ENCODE measurements at regions not wholly inside any gene's neighbourhood (a gene's known extent, or its start where the extent isn't known, plus 50 kb on each side); places are given as distances from the start of the nearest gene placed in this dataset.

DNA sequence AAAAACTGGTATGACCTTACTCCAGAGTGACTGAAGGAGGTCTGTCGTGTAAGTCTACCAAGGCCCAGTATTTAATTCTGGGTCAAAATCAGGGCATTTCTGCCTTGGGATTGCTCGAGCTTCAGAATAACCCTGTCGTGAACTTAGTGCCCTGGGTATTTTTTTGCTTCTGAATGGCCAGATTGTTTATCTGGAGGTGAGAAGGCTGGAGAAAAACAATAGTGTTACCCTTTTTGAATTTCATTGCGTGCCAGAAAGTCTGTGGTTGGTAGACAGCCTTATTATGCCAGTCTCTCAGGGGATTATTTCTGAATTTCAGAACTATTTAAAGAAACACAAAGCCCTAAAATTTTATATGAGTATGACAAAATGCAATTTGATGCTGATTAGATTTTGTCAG, 323.4 kb downstream of the CSNK1G3 start:
- no peak overlapping the region for H3K4me3 ChIP-seq (ENCODE audit: low read depth in 2 of 2, low read length in 1 of 2)
- no peaks in the 10 kb centered on the region for H3K36me3 ChIP-seq (replicated peaks in 1 of 2; ENCODE audit: control insufficient read depth in 1 of 2, insufficient read depth in 2 of 2, low read length in 1 of 2)
- 0 out of 2 replicates have a peak, but pooled peaks cover 3% of the 10 kb centered on the region for H3K9me2 ChIP-seq
- ChIA-PET POLR2A (no interaction called here), CTCF (interaction anchor here (0.8 kb wide), 1 partner anchor 14 kb away, joined by 3 read pairs; no protein-coding TSS in a partner anchor)
- H3K4me2 ChIP-seq = no peak overlapping the region
- TF ChIP-seq GATA2 (CRISPR knock-in tag; IDR thresholded peaks at IDR 0.05) (no peak), GABPA (IDR thresholded peaks at IDR 0.05; ENCODE audit: low read depth) (no peak), EZH2phosphoT487 (IDR thresholded peaks at IDR 0.05; ENCODE audit: borderline replicate concordance, low read depth) (no peak), TCF12 (IDR thresholded peaks at IDR 0.05) (no peak), TEAD4 (IDR thresholded peaks at IDR 0.05; ENCODE audit: borderline replicate concordance, insufficient read depth) (no peak), RXRA (IDR thresholded peaks at IDR 0.05; ENCODE audit: borderline replicate concordance, low read depth) (no peak), RAD21 (IDR thresholded peaks at IDR 0.05; ENCODE audit: low read length) (no peak), POLR2AphosphoS5 (IDR thresholded peaks at IDR 0.05; ENCODE audit: low read depth, low read length) (no peak), FOXJ3 (CRISPR knock-in tag; IDR thresholded peaks at IDR 0.05) (no peak), CHD2 (IDR thresholded peaks at IDR 0.05; ENCODE audit: low read length, partially characterized antibody) (no peak), TAF1 (IDR thresholded peaks at IDR 0.05; ENCODE audit: borderline replicate concordance, low read depth, low read length) (no peak)
- TF ChIP-seq, protein P1, sequence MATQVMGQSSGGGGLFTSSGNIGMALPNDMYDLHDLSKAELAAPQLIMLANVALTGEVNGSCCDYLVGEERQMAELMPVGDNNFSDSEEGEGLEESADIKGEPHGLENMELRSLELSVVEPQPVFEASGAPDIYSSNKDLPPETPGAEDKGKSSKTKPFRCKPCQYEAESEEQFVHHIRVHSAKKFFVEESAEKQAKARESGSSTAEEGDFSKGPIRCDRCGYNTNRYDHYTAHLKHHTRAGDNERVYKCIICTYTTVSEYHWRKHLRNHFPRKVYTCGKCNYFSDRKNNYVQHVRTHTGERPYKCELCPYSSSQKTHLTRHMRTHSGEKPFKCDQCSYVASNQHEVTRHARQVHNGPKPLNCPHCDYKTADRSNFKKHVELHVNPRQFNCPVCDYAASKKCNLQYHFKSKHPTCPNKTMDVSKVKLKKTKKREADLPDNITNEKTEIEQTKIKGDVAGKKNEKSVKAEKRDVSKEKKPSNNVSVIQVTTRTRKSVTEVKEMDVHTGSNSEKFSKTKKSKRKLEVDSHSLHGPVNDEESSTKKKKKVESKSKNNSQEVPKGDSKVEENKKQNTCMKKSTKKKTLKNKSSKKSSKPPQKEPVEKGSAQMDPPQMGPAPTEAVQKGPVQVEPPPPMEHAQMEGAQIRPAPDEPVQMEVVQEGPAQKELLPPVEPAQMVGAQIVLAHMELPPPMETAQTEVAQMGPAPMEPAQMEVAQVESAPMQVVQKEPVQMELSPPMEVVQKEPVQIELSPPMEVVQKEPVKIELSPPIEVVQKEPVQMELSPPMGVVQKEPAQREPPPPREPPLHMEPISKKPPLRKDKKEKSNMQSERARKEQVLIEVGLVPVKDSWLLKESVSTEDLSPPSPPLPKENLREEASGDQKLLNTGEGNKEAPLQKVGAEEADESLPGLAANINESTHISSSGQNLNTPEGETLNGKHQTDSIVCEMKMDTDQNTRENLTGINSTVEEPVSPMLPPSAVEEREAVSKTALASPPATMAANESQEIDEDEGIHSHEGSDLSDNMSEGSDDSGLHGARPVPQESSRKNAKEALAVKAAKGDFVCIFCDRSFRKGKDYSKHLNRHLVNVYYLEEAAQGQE (IDR thresholded peaks at IDR 0.05; ENCODE audit: low read depth, low read length) = no peak
- TF ChIP-seq, protein P2, sequence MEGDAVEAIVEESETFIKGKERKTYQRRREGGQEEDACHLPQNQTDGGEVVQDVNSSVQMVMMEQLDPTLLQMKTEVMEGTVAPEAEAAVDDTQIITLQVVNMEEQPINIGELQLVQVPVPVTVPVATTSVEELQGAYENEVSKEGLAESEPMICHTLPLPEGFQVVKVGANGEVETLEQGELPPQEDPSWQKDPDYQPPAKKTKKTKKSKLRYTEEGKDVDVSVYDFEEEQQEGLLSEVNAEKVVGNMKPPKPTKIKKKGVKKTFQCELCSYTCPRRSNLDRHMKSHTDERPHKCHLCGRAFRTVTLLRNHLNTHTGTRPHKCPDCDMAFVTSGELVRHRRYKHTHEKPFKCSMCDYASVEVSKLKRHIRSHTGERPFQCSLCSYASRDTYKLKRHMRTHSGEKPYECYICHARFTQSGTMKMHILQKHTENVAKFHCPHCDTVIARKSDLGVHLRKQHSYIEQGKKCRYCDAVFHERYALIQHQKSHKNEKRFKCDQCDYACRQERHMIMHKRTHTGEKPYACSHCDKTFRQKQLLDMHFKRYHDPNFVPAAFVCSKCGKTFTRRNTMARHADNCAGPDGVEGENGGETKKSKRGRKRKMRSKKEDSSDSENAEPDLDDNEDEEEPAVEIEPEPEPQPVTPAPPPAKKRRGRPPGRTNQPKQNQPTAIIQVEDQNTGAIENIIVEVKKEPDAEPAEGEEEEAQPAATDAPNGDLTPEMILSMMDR (IDR thresholded peaks at IDR 0.05) = no peak
- TF ChIP-seq, protein P3, sequence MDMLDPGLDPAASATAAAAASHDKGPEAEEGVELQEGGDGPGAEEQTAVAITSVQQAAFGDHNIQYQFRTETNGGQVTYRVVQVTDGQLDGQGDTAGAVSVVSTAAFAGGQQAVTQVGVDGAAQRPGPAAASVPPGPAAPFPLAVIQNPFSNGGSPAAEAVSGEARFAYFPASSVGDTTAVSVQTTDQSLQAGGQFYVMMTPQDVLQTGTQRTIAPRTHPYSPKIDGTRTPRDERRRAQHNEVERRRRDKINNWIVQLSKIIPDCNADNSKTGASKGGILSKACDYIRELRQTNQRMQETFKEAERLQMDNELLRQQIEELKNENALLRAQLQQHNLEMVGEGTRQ (IDR thresholded peaks at IDR 0.05; ENCODE audit: borderline replicate concordance, low read depth, low read length) = no peak
- TF ChIP-seq, protein P4, sequence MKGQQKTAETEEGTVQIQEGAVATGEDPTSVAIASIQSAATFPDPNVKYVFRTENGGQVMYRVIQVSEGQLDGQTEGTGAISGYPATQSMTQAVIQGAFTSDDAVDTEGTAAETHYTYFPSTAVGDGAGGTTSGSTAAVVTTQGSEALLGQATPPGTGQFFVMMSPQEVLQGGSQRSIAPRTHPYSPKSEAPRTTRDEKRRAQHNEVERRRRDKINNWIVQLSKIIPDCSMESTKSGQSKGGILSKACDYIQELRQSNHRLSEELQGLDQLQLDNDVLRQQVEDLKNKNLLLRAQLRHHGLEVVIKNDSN (IDR thresholded peaks at IDR 0.05; ENCODE audit: borderline replicate concordance, low read depth) = no peak
- TF ChIP-seq, protein P5, sequence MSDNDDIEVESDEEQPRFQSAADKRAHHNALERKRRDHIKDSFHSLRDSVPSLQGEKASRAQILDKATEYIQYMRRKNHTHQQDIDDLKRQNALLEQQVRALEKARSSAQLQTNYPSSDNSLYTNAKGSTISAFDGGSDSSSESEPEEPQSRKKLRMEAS (IDR thresholded peaks at IDR 0.05; ENCODE audit: low read depth) = no peak
- H2AFZ ChIP-seq (ENCODE audit: low read depth) = no peak overlapping the region
- H3K4me1 ChIP-seq (ENCODE audit: control insufficient read depth in 1 of 2, insufficient read depth in 2 of 2, low read depth in 1 of 2, low read length in 1 of 2) = no peaks in the 10 kb centered on the region
- no peak for DNase-seq
- no peaks in the 10 kb centered on the region for H3K79me2 ChIP-seq (ENCODE audit: insufficient read depth)
- no peaks in the 10 kb centered on the region for H4K20me1 ChIP-seq (ENCODE audit: insufficient read depth)
- no peaks in the 10 kb centered on the region for H3K27me3 ChIP-seq (ENCODE audit: insufficient read depth)
- no peak overlapping the region for H3K9ac ChIP-seq
- H3F3A ChIP-seq (replicated peaks; ENCODE audit: insufficient read depth) = no peaks in the 10 kb centered on the region
- 62% methylated on average over 4 of the region's 4 CpGs for WGBS (ENCODE audit: low lambda C conversion rate)
- H3K9me3 ChIP-seq = no peaks in the 10 kb centered on the region
- no peak overlapping the region for H3K27ac ChIP-seq (ENCODE audit: low read depth in 2 of 2, low read length in 1 of 2)

All from SK-N-SH (cell line).